Ovary (tissue), 3 donors: ENCODE measurements at regions not wholly inside any gene's neighbourhood (a gene's known extent, or its start where the extent isn't known, plus 50 kb on each side); places are given as distances from the start of the nearest gene placed in this dataset.

ENCODE experiments used
- CTCF ChIP-seq, 3 donors: fragments of 450-650 bp in 2 of 3; fragments of 200-600 bp in 1 of 3; IDR thresholded peaks; one replicate each; pipeline versions ENCODE4 v1.5.1 to v1.8.0; 2016 to 2022; ENCODE audit warnings: antibody characterized with exemption in 3 of 3, mild to moderate bottlenecking in 1 of 3
- EP300 ChIP-seq: sonication (generic); formaldehyde crosslinking; IDR thresholded peaks from one replicate; pipeline ENCODE4 v1.6.1; 2017; ENCODE audit warnings: antibody characterized with exemption
- POLR2A ChIP-seq: fragments of 450-650 bp; IDR thresholded peaks from one replicate; pipeline ENCODE4 v1.6.1; 2017; ENCODE audit warnings: antibody characterized with exemption, mild to moderate bottlenecking, moderate library complexity
- donor health status: DM: no; HTN: no; CAD: no.

DNA sequence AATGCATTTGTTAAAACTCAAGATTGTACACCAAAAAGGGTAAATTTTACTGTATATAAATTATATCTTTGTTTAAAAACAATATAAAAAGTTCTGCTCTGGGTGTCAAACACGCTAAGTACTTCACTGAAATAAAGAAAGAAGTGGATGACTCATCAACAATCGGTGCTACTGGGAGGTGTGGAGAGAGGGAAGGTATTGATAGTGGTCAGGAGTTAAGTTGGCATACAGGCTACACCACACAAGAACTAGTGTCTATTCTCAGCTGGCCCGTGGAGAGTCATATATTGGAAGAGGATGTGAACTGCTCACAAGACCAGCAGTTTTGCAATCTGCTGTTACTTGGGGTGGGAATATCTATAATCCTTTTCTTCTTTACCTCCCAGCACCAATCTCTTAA, 145.7 kb upstream of the TRPC7 start:
- no peak for TF ChIP-seq CTCF (IDR thresholded peaks at IDR 0.05)
- no peak for TF ChIP-seq POLR2A
- no peak for TF ChIP-seq EP300
